ENCODE measurements at regions not wholly inside any gene's neighbourhood (a gene's known extent, or its start where the extent isn't known, plus 50 kb on each side); places are given as distances from the start of the nearest gene placed in this dataset.

- H3K27me3 ChIP-seq: no peaks in the 10 kb centered on the region
- TF ChIP-seq CTCF (IDR thresholded peaks at IDR 0.05): no peak
- no peak for TF ChIP-seq POLR2A (IDR thresholded peaks at IDR 0.05)
- DNase-seq (no peak), ATAC-seq (no peak)
- no peaks in the 10 kb centered on the region for H3K4me1 ChIP-seq
- no peak overlapping the region for H3K4me3 ChIP-seq
- H3K9me3 ChIP-seq: no peaks in the 10 kb centered on the region
- WGBS (ENCODE audit: insufficient coverage, low coverage, low lambda C conversion rate, missing lambda C conversion rate): 43% methylated on average over 2 of the region's 2 CpGs
- intact Hi-C loops (cut with DNase I): no loop called here
- H3K36me3 ChIP-seq: no peaks in the 10 kb centered on the region
- no peak overlapping the region for H3K27ac ChIP-seq
Measured at GRCh38 chr4:34412233-34412632, 1832.1 kb downstream of the ARAP2 start.

- no peak overlapping the region for H3K27ac ChIP-seq
- no peaks in the 10 kb centered on the region for H3K4me1 ChIP-seq
- H3K27me3 ChIP-seq: no peaks in the 10 kb centered on the region
- no peaks in the 10 kb centered on the region for H3K36me3 ChIP-seq
- intact Hi-C loops (cut with DNase I): no loop called here
- DNase-seq (no peak), ATAC-seq (no peak)
- no peaks in the 10 kb centered on the region for H3K9me3 ChIP-seq
- no peak overlapping the region for H3K4me3 ChIP-seq
- WGBS (ENCODE audit: insufficient coverage, low coverage, low lambda C conversion rate, missing lambda C conversion rate): 58% methylated on average over 2 of the region's 2 CpGs
- TF ChIP-seq CTCF (IDR thresholded peaks at IDR 0.05) (no peak), POLR2A (IDR thresholded peaks at IDR 0.05) (no peak)
Measured at GRCh38 chr4:34412911-34413310, 1831.4 kb downstream of the ARAP2 start.

GRCh38 chr4:34417160-34417559 lies 1827.2 kb downstream of the ARAP2 start:
- WGBS (ENCODE audit: insufficient coverage, low coverage, low lambda C conversion rate, missing lambda C conversion rate): 49% methylated on average over 3 of the region's 3 CpGs
- H3K27ac ChIP-seq: no peak overlapping the region
- intact Hi-C loops (cut with DNase I): no loop called here
- H3K9me3 ChIP-seq: no peaks in the 10 kb centered on the region
- ATAC-seq (no peak), DNase-seq (no peak)
- TF ChIP-seq POLR2A (IDR thresholded peaks at IDR 0.05): no peak
- TF ChIP-seq CTCF (IDR thresholded peaks at IDR 0.05): no peak
- H3K4me1 ChIP-seq: no peaks in the 10 kb centered on the region
- no peaks in the 10 kb centered on the region for H3K36me3 ChIP-seq
- no peak overlapping the region for H3K4me3 ChIP-seq
- H3K27me3 ChIP-seq: no peaks in the 10 kb centered on the region

GRCh38 chr4:34419871-34420270 lies 1824.4 kb downstream of the ARAP2 start:
- Histone ChIP-seq H3K4me3 (no peak overlapping the region), H3K4me1 (no peaks in the 10 kb centered on the region), H3K27me3 (no peaks in the 10 kb centered on the region), H3K36me3 (no peaks in the 10 kb centered on the region), H3K9me3 (no peaks in the 10 kb centered on the region), H3K27ac (no peak overlapping the region)
- 79% methylated on average over 2 of the region's 2 CpGs for WGBS (ENCODE audit: insufficient coverage, low coverage, low lambda C conversion rate, missing lambda C conversion rate)
- DNase-seq: no peak
- intact Hi-C loops (cut with DNase I): no loop called here
- no peak for ATAC-seq
- TF ChIP-seq CTCF (IDR thresholded peaks at IDR 0.05) (no peak), POLR2A (IDR thresholded peaks at IDR 0.05) (no peak)

All from right lobe of liver (tissue), 6 donors.